Activated CD8-positive, alpha-beta memory T cell treated with anti-CD3 and anti-CD28 coated beads for 4 hours (primary cell): ENCODE measurements at regions not wholly inside any gene's neighbourhood (a gene's known extent, or its start where the extent isn't known, plus 50 kb on each side); places are given as distances from the start of the nearest gene placed in this dataset.

Experiments used
- DNase-seq, 2 donors: peaks; one replicate each; pipeline ENCODE4 v3.0.0-alpha.2; 2020; ENCODE audit warnings: low read depth in 2 of 2

DNA sequence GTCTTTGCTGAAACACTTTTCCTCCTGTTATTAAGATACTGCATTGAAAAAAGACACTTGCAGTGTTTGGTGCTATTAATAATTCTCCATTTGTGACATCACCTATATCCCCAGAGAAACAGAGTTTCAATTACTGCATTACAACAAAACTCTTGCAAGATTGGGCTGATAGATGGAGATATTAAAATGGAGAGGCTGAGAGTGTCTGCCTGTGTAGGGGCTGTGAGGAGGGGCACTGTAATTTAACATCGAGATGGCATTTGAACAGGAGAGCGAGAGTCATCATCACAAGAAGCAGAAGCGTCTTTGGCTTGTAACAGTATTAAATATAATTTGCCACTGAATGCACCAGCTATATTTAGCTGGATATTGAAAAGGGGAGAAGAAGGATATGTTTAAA is 316.5 kb downstream of the CDH26 start:
- DNase-seq = no peak

DNA sequence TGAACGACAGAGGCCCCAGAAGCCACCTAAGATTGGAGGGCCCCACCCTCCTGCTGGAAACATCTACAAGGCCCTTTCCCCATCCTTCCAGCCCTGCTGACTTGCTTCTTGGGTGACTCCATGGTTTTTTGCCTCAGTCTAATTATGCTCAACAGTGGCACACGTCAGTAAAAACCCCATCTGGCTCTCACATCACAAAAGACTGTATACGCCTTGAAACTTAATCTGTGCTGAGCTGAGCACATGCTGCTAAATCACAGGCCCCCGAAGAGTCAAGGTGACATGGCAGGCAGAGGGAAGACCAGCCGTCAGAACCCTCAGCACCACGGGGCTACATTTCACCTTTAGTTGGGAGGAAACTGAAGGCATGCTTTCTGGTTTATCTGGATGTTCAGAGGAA is 323.1 kb downstream of the CDH26 start:
- DNase-seq = no peak

DNA sequence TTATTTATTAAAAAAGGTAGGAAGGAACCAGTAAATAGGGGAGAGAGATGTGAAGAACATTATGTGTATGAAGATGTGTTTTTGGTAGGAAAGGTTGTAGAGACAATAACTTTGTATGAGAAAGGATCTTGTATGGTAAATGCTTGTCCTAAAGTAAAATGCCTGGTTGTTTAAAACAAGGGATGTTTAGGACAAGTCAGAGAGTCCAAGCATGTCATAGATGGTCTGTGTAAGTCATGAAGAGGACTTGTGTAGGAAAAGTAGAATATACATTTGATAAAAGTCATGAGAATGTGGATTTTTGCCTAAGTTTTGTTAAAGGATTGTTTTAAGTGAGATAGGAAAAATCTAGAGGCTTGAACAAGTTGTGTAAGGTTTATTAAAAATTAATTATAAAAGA is 325.1 kb downstream of the CDH26 start:
- no peak for DNase-seq

DNA sequence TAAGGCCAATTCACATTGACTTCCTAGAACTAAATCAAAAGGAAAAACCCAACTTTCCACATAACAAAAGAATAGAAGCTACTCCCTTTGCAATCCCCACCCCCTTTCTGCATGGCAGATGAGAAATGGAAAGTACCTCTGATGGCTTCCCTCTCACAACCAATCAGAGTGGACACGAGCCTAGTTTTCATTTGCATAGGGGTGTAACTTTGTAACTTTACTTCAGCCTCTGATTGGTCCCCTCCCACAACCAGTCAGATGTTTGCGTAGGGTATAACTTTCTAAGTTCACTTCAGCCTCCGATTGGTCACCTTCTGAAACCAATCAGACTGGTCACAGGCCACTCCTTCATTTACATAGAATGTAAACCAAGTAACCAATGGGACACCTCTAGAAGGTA is 328.5 kb downstream of the CDH26 start:
- no peak for DNase-seq

DNA sequence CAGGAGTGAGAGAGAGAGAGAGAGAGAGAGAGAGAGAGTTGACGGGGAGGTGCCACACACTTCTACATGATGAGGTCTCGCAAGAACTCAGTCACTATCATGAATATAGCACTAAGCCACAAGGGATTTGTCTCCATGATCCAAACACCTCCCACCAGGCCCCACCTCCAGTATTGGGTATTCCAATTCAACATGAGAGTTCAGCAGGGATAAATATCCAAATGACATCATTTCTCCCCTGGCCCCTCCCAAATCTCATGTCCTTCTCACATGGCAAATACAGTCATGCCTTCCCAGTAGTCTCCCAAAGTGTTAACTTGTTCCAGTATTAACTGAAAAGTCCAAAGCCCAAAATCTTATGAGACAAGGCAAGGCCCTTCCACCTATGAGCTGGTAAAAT is 330.7 kb downstream of the CDH26 start:
- DNase-seq = no peak

DNA sequence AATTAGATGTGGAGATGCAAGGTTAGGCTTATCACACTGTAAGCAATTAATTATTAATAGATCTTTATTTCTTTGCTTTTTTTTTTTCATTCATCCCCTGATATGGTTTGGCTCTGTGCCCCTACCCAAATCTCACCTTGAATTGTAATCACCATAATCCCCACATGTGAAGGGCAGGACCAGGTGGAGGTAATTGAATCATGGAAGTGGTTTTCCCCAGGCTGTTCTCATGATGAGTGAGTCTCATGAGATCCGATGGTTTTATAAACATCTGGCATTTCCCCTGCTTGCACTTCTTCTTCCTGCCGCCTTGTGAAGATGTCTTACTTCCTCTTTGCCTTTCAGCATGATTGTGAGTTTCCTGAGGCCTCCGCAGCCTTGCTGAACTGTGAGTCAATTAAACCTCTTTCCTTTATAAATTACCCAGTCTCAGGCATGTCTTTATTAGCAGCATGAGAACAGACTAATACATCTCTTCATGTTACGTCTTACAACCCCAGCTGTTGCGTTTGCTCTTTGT is 333.8 kb downstream of the CDH26 start:
- no peak for DNase-seq

DNA sequence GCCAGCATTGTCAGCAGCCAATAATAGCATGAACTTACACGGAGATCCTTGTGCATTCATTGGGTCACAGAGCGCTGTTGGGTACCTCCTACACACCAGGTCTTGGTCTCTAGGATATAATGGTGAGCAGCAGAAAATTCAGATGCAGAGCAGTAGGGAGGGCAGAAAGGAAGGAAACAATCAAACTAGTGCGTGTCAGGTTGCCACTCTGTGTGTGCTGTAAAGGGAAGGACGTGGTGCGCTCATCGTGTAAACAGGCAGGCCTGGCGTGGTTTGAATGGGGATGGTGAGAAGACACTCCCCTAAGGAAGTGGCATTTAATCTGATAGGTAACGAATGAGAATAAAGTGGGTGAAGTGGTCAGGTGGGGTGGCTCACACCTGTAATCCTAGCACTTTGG is 336.4 kb downstream of the CDH26 start:
- no peak for DNase-seq

DNA sequence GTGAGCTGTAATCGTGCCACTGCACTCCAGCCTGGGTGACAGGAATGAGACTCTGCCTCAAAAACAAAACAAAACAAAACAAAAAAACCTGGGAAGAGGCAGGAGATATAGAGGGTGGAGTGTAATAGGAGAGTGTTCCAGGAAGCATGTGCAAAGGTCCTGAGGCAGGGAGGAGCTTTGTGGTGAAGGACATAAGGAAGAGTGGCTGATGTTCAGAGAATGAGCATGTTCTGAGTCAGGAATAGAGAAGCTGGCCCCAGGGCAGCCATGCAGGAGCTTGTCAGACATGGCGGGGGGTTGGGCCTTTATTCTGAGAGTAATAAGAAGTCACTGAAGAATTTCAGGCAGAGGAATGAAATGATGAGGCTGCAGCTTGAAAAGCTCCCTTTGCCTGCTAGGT is 337.0 kb downstream of the CDH26 start:
- no peak for DNase-seq

DNA sequence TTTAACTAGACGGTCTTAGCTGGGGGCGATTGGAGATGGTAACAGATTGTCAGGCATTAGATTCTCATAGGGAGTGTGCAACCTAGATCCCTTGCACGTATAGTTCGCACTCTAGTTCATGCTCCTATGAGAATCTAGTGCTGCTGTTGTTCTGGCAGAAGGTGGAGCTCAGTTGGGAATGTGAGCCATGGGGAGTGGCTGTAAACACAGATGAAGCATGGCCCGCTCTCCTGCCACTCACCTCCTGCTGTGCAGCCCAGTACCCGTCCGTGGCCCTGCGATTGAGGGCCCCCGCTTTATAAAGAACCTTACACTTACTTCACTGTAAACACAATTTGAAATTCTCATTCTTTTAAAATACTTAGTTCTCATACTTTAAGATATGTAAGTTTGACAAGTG is 339.4 kb downstream of the CDH26 start:
- DNase-seq = no peak

DNA sequence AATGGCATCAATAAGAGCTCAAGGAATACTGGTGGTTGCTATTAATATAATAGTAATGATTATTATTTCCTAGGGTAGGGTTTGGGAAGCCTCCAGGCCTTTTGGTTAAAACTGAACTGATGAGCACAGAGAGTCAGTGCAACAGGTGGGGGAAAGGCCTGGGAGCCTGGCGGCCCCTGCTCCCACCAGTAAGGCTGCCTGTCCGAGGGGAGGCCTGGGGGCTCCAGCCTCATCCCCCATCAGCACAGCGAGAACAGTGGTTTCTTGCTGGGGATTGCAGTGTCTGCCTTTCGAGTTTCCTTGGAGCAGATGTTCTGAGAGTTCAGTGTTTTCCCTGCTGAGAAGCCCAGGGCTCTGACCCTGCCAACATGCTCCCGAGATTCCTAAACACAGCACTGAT is 340.4 kb downstream of the CDH26 start:
- DNase-seq = no peak

DNA sequence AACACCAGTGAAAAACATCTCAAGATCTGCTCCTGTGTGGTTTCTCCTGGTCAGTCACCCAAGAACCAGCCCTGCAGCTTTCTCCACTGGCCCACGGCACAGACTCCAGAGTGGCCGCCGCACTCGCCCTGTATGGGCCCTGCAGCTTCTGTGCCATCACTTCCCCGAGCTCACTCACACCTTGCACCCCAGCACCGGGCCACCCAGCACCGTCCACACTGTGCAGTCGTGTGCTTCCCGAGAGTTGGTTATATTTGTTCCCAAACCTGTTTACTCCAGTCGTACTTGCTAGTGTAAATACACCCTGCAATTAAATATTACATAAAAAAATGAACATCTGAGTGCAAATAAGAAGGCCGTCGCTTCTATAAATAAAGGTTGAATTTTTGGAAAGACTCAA is 341.7 kb downstream of the CDH26 start:
- DNase-seq = no peak

DNA sequence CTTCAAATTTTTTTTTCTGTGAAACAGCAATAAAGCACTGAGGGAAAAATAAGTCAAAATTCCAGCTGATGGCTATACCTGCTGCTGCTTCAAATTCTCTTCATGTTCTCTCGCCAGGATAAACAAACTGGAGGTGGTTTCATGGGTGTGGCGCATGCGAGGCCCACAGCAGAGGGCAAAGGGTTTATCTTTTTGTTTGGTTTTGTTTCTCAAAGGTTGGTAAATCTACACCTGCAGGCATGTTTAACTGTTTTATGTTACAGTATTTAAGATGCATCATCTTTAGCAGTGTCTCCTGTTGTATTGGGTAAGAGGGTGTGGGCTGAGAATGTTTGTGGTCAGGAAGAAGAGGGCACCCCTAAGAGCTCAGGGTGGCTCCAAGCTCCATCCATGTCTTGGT is 342.2 kb downstream of the CDH26 start:
- no peak for DNase-seq

DNA sequence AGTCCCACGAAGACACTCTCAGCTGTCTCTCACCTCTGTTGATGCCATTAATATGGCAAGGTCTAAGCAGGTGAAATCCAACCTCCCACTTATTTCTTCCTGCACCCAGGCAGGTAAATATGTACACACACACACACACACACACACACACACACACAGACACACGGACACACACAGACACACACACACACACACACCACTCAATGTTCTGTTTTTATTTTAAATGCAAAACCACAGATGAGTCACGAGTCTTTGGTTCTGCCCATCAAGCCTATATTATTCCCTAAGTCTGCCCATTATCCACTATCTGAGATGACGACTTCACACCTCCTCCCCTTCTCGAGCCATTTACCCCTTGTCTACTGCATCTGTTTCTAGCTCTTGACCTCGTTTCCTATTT is 344.7 kb downstream of the CDH26 start:
- no peak for DNase-seq

DNA sequence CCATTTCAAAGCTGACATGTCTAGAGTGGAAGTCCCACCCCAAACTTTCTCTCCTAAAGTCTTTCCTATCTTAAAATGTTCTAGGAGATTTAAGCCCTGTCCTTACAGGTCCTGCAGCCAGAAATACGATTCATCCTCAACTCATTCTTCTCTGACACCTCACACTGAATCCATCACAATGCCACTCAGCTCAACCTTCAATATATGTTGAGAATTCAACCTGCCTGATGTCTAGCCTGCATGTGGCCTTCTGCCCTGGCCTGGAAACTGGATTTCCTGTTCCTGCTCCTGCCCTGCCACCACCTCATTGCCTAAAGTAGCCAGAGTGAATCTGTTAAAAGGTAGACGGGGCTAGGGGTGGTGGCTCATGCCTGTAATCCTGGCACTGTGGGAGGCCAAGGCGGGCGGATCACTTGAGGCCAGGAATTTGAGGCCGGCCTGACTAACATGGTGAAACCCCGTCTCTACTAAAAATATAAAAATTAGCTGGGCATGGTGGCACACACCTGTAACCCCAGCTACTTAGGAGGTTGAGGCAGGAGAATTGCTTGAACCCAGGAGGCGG is 345.9 kb downstream of the CDH26 start:
- no peak for DNase-seq

DNA sequence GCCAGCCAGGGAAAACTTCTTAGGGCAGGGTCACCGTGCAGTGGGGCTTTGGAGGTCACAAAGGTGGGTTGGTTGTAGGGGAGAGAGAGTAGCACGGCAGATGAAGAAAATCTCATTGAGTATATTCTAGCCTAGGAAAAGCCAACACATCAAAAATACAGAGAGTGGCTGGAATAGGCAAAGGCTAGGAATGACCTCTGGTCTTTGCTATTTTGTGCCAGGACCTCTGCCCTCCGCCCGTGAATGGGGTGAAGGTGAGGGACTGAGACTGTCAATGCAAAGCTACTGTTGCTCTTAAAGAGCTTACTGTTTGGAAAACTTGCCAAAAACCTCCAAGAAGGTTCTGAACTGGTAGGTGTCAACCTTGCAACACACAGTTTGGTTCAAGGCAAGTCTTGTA is 346.7 kb downstream of the CDH26 start:
- DNase-seq = no peak

DNA sequence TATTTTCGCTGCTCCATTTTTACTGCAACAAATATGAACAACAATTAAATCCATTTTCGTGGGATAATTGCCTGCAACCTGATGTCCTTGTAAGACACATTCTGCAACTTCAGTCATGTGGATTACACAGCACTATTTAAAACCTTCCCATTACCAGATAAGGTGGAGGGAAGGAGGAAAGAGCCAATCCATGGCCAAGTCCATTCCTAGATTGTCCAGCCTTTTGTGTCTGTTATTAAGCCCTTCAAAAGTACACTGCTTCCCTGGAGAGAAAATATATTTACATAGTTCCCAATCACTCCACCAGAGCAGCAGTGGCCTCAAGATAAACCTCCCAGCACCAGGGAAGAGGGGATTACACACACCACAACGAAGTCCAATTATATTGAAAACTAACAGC is 347.9 kb downstream of the CDH26 start:
- no peak for DNase-seq

DNA sequence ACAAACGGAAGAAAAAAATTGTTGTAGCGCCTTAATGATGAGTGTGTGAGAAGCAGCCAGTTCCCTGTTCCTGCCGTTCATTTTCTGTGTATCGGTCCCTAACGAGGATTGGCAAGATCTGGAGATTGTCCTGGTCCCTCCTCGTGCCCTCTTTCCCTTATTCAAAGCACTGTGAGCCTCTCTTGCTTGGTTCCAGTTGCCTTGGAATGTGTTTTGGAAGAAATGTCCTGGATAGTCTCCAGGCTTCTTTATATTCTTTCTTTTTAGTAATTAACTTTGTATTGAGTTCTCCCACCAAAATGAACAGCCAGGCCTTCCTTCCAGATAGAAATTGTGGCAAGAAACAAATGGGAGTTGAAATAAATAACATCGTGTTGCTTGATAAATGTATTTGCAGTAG is 348.3 kb downstream of the CDH26 start:
- no peak for DNase-seq

DNA sequence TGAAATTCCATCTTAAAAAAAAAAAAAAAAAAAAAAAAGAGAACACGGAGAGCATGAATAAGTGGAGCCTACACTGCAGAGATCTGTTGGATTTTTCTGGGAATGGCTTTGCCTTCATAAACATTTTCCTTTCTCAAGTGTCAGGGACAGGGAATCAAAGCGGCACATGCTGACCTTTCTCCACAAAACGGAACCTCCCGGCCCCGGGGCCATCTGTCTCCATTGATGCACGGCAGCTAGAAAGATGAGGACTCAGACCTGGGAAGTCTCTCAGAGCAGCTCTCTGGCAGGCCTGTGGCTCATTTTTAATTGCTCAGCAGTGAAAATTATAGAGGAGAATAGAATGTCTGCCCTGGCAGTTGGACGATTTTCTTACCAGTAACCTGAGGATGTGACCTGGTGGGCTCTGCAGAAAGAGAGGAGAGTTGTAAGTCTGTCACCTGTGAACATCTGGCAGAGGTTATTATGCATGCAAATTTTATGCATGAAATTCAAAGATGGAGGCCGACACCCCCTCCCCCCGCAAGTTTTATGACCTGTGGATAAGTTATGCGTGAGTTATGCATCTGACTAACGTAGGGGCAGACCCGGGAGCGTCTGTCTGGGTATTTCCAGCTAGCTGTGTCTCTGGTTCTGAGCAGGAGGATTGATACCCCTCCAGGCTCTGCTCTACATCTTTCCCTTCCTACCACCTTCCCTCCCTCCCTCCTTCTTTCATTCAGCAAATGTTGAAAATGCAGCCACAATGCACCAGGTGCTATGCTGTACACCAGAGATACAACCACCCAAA is 352.5 kb downstream of the CDH26 start:
- no peak for DNase-seq

DNA sequence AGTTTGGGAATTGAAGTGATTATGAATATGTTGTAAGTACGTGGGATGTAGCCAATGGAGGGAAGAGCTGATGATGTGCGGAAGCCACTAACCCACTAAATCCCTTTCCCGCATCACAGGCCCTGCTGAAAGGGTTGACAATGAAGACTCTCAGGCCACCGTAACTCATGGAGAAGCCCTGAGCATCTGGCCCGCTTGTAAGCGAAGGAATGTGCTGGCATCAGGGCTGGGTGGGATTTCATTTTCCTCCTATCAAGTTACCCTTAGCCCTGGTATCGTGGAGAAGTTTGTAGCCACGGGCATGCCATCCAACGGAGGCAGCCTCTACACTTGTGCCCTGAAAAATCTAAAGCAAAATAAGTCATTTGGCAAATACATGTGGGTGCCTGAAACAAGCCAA is 355.0 kb downstream of the CDH26 start:
- DNase-seq = no peak

DNA sequence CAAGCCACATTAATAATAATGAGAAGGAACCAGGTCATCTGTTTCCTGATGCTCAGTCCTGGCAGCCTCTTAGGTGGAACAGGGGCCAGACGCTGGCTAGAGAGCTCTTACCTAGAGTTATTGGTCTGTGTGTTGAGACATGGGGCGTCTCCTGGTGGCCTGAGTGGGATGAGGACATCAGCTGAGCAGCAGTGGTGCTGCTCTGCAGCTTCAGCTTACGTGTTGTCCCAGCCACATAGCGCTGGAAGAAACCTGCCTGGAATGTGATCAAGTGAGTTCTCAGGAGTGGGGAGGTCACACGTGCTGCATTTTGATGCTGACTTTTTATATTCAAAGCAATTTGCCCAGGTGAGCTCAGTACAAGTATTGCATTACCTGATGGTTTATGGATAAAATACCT is 355.4 kb downstream of the CDH26 start:
- no peak for DNase-seq

DNA sequence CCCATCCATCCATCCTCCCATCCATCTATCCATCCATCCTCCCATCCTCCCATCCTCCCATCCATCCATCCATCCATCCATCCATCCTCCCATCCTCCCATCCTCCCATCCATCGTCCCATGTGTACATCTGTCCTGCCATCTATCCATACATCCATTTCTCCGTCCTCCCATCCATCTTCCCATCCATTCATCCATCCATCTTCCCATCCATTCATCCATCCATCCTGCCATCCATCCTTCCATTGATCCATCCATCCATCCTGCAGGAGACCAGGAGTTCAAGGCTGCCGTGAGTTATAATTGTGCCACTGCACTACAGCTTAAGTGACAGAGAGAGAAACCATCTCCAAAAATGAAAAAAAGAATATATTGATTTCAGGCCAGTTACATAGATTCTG is 356.5 kb downstream of the CDH26 start:
- DNase-seq = no peak

DNA sequence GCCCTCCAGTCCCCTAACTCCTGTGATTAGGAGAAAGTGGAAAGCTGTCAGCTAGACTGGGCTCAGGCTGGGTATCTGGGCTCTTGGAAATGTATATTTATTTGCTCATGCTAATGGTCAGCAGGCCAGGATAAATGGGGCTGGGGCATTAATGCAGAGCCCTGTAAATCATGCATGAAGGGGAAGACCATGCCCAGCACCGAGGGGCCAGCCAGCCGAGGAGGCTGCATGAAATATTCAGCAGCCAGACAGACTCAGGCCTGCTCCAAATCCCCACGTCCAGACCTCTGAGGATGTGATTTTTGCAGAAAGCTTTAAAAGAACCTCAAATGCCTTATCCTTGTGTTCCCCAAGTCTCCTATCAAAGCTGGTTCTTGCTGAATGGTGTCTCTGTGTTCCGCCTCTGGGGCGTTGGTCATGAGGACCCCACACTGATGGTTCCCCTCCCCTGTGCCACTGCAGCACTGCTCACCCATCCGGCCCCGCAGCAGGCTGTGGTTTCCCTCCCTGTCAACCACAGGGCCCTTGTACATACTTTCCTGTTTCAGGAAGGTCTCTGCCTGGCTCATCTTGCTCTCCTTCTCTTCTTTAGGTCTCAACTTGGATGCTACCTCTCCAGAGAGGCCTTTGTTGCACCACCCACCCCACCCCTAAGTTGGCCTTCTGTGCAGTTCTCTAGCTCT is 358.4 kb downstream of the CDH26 start:
- DNase-seq = no peak

DNA sequence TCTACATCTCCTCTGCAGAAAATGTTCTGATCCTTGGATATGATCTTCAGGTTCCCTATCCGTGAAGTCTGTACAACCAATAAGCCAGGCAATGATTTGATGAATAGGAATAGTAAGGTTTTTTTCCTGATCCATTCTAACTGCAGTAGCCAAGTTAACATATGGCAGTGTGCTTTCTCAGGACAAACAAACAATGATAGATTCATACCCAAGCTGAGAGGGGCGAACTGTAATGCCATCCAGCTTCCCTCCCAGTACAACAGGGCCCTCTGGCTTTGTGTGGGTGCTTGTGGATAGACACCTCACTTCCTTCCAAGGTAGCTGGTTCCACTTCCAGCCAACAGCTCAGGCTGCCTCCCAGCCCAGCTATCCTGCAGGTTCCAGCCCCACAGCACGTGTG is 359.2 kb downstream of the CDH26 start:
- DNase-seq = no peak
